HG03354 (cell line): ENCODE measurements at regions not wholly inside any gene's neighbourhood (a gene's known extent, or its start where the extent isn't known, plus 50 kb on each side); places are given as distances from the start of the nearest gene placed in this dataset.

Source experiments
- ATAC-seq: cut with Tn5 transposase; IDR thresholded peaks from one replicate; pipeline ENCODE4 v1.9.1; 2021; ENCODE audit warnings: mild to moderate bottlenecking; ENCODE audit not compliant: unreplicated experiment, poor library complexity, severe bottlenecking

DNA sequence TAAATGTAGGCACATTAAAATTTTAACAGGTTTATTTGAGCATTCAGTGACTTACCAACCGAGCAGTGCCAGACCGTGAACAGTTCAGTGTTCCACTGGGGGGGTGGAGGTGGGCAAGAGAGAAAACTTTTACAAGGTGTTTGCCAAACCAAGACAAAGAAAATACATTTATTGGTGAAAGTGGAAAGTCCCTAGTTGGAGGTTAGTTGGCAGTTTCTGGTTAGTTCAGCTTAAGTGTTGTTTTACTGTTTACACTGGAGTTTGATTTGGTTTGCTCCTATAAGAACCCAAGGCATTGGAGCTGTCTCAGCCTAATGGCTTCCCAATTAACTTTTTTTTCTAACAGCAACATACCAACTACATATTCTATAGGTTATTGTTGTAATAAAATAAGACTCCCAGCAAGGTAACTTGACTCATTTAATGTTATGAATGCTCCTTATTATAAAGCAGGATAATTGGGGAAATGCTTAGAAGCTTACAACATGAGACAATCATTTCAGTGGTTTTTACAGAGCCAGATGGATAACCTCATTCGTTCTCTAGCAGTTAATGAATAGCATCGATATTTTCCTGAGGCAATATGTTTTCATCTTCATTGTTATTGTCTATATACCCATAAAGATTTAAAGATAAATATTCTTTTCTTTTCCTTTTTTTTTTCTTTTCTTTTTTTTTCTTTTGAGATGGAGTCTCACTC, 115.8 kb downstream of the ETNK1 start:
- ATAC-seq, result no peak

DNA sequence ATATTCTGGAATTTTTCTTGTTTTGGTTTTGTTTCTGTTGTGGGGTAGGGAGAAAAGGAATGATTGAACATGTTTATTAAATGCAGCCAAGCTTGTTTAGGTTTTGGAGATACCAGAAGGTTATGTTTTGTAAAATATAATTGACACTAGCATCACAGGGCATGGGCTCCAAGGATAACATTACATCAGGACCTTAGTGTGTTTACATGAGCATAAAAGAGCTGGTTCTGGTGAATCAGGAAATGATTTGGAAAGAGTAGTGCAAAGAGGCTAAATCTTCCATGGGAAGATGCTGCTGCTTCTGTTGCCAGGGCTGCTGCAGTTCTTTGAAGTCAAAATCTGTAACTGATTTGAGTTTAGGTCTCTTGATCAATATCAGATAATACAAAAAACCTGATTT, 118.7 kb downstream of the ETNK1 start:
- no peak for ATAC-seq

DNA sequence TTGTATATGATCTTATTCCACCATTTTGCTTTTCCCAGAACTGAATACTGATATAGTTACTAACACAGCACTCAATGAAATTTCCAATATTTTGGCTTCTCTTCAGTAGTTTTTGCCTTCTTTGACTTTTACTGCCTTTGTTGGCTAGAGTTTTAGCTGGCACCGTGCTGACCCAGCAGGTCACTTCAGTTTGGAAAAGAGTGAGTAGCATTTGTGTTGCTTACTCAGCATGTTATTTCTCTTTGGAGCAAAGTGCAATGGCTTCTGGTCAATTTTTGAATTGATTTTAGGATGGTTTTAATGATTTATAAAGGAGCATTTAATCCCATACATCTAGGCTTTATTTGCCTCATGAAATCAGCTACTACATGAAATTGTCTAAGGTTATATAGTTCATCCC, 119.2 kb downstream of the ETNK1 start:
- no peak for ATAC-seq

DNA sequence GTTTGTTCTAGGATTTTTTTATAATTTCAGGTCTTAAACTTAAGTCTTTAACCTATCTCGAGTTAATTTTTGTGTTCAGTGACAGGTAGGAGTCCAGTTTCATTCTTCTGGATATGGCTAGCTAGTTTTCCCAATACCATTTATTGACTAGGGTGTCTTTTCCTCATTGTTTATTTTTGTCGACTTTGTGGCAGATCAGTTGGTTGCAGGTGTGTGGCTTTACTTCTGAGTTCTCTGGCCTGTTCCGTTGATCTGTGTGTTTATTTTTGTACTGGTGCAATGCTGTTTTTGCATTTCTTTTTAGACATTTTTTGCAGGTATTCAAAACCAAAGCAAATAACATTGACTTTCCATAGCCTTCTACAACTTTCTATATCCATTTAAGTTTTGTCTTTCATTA, 121.7 kb downstream of the ETNK1 start:
- ATAC-seq, result no peak

DNA sequence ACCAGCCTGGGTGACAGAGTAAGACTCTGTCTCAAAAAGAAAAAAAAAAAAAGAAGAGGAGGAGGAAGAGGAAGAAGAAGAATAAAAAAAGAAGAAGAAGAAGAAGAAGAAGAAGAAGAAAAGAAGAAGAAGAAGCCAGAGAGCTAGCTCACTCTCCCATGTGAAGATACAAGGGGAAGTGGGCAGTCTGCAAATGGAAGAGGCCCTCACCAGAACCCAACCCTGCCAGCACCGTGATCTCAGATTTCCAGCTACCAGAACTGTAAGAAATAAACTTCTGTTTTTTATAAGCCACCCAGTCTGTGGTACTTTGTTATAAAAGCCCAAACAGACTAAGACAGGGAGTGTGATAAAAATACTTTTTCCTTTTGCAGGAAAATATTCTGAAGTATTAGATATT, 130.7 kb downstream of the ETNK1 start:
- no peak for ATAC-seq

DNA sequence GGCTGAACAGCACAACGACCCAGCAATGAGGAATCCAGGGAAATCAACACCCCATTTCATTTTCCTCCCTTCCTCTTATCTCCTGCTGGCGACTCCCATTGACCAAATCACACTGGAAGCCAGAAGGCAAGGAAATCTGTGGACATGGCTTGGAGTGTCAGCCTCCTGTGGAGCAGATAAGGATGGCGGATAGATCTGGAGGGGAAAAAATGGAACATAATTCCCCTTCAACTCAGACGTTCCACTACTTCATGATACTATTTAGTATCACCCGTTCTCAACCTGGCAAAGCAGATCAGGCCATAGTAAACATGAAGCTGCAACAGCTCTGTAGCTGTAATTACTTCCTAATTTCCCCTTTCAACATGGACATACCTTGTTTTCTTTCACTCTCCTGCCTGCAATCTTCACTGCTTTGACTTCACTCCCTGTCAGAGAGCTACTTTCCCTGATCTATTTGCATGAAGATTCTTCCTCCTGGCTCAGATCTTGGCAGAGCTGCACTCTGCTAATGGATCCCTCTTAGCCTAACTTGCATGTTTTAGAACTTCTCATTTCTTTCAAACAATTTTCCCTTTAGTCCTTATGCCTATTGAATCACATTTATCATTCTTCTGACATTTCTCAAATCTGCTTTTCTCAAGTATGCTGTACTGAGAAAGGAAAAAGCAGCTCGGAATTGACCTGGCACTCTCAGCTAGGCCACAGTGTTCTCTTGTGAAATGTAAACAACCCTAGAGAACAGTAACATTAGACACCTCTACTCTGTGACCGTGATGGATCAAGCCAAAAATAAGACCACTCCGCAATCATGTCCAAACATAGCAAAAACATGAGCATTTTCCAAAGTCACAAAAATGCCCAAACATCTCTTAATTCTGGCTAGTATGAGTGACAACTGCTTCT, 135.1 kb downstream of the ETNK1 start:
- no peak for ATAC-seq

DNA sequence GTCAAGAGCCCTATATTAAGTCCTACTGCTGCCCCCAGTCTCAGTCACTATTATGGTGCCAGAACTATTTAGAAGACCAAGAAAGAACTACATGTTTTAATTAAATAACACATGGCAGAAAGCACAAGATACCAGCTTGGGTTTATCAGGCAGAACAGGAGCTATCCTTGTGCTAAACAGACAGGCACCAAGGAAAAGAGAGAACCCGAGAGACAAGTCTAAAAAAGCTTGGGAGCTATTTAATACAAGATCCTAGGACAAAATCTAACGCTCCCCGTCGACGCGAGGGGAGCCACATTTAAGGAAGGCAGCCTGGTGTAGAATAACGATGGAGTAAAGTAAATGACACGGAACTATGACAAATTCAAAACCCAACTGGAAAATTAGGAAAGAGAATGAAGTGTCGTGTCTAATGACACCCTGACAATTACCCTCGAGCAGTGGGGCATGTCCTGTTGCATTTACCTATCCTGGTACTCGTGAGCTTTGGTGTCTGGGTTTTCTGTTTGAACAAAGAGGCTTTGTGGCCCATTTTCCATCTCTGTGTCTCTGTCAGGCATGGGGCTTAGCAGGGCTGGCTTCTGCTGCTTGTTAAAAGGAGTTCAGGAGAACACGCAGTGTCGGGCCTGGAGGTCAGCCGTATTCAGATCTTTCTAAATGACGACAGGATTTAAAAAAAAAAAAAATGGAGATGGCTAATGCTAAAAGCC, 140.6 kb downstream of the ETNK1 start:
- no peak for ATAC-seq

DNA sequence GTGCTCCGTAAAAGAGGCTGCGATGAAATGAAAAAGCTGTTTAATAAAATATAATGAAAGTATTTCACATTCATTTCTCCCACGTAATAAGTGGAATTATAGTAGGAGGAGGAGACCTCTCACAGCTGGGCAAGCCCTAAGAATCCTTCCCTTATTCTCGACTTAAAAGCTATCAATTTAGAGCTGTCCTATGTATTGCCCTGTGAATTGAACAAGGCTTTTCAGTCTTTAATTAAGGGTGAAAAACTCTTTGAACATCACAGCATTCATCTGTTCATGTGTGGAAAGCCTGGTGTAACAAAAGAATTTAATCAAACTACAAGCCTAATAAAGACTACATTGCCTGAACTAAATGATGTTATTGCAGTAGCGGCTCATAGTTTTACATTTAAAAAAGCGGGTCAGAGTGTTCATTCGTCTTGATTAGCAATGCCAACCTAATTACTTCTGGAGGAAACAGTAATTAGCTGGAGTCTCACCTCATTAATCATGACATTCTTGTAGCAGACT, 142.0 kb downstream of the ETNK1 start:
- ATAC-seq, result no peak

DNA sequence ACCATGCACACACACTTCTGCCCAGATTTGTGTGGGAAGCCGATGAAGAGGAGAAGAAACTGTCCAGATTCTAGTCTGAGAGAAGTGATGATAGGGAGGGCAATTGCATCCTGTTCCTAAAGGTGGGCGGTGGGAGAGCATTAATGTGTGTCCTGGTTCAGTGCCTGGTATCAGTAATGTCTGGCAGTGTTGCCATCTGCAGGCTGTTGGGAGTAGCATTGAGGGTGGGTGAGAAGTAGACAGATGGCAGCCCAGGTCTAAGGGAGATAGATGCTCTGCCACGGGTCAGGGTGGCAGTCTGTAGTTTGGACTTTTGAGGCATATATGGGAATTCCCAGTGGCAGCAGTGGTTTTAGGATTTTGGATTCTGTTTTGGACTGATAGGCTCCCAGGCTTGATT, 156.4 kb downstream of the ETNK1 start:
- ATAC-seq, result no peak

DNA sequence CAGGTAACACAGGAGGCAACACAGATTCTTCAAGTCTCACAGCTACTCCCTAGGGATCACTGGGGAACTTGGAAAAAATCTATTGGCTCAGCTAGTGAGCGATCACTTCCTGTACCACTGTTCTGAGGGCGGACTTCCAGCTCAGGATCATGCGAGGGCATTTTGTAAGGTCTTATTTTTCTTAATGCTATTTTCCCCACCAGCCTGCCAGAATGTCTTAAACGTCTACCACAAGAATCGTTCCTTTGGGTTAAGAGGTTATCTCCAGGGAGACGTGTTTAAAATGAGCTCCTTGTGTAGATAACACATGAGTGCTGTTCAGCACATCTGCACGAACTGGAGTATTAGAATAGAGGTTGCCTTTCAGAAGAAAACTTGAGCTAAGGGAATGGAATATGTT, 162.6 kb downstream of the ETNK1 start:
- ATAC-seq, result no peak

DNA sequence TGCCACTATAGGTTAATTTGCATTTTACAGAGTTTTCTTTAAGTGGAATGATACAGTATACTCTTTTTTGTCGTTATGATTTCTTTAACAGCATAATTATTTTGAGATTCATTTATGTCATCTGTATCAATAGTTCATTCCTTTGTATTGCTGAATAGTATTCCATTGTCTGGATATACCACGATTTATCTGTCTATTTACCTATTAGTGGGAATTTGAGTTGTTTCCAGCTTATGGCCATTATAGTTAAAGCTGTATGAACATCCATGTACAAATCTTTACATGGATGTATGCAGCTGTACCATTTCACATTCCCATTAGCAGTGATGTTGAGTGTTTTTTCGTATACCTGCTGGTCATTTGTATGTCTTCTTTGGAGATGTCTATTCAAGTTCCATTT, 163.9 kb downstream of the ETNK1 start:
- ATAC-seq, result no peak

DNA sequence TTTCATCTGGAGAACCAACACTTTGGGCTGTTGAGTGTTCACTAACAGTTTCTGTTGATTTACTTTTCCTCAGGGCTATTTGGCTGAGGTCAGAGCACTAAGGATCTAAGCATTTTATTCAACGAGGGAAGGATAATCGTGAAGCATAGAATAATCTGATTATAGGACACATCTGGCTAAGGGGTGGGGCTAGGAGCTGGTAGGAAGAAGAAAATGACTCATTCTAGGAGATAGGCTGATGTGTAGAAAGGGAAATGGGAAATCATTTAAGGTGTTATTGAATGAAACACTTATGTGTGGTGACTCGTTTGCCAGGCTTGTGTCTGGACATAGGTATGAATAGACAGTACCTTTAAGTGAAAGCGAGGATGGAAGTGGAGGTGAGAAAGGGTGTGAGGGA, 167.2 kb downstream of the ETNK1 start:
- ATAC-seq, result no peak

DNA sequence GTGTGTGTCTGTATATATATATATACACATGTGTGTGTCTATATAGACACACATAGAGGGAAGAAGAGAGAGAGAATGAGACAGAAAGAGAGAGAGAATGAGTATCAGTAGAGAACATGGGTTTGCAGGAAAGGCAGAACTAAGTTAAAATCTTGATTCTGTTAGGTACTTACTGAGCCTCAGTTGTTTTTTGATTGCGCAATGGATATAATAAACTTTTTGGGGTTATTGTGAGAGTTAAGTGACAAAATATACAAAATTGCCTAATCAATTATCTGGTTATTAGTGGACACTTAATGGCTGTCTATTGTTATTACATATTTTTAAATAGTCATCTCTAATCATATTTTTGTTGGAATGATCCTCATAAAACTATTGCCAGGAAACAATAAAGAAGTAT, 169.0 kb downstream of the ETNK1 start:
- ATAC-seq, result no peak

DNA sequence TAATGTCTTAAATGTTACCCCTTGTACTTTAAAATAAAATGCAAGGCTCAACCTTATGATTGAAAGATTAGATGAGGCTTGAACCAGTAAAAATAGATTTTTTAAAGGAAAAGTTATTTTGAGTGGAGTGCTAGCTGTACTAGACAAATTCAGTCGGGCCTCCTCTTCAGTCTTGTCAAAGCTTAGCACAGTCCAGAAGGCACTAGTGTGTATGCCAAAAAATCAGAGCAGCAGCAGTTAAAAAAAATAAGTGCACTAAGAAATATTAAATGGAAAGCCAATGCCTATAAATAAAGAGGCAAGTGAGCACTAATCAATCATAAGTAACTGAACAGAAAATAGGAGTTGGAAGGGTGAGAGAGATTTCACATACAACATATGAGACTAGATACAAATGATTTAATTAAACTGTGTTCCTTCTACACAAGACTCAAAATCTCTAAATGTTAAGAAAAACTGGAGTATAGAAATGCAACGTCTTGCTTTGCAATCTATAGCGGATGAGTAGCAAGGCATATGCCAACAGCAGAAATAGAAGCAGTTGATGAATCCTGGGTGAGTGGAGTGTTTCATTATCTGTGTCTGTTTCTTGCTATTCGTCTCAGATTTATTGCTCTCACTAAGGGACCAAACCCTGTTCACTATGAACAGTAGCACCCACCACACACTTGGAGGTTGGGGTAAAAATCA, 172.1 kb downstream of the ETNK1 start:
- no peak for ATAC-seq

DNA sequence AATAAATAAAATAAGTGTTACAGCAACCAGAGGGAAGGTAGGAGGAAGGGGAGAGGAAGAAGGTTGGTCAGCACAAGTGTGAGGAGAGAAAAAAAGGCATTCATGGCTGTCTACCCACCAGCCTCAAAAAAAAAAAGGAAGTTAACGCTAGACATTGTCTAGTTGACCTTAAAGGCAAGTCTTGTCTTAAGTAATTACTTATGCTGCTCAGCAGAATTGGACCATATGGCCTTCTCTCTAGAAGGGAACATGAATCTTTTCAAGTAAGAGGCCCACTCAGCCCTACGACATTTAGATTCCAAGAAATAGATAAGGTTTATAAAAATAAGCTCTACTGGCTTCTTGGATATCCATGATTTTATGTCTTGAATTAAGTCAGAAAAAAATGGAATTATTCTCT, 172.7 kb downstream of the ETNK1 start:
- no peak for ATAC-seq

DNA sequence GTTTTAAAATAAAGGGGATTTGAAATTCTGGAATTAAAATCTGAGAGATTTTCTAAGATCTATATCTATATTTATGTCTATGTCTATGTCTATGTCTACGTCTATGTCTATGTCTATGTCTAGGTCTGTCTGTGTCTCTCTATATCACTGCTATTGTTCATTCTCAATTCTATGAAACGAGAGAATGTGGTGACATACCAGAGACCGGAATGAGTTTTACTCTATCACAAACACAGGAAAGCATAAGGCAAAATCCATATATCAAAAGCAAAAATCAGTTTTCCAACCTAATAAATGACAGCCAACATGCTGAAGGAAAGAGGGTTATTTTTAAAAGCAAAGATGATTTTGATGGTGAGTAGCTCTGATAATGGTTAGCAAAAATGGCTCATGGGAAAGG, 173.1 kb downstream of the ETNK1 start:
- no peak for ATAC-seq

DNA sequence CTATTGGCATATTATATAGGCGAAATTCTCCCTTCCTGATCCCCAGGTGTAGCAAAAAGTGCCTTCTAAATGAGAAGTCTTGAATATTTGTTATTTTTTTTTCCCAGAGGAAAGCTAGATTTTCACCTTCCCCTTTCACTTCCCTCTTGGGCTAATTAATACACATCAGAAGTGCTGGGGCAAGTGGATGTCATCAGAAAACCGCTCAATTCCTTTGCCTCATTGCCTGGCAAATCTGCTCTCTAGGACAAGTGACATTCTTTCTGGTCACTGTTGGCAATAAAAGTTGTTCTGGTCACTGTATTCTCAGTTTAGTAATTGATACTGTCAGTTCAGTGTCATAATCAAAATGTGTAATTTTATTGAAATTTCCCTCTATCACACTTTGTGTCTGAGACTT, 174.5 kb downstream of the ETNK1 start:
- ATAC-seq, result no peak

DNA sequence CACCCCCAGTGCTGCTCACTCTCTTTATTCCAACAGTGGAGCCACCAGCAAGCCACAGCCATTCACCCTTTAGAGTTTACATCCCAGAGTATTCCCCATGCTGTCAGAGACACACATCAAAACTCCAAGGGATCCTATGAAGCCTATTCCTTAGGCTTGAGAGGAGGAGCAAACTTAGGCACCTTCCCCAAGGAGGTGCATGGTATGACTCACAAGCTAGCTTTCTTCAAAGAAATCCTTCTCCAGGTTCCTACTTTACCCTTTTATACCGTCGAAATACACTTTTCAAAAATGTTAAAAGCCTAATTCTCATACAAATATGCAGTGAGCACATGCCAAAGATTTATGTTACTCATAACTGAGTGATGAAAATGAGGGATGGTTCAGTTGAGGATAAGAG, 175.4 kb downstream of the ETNK1 start:
- no peak for ATAC-seq

DNA sequence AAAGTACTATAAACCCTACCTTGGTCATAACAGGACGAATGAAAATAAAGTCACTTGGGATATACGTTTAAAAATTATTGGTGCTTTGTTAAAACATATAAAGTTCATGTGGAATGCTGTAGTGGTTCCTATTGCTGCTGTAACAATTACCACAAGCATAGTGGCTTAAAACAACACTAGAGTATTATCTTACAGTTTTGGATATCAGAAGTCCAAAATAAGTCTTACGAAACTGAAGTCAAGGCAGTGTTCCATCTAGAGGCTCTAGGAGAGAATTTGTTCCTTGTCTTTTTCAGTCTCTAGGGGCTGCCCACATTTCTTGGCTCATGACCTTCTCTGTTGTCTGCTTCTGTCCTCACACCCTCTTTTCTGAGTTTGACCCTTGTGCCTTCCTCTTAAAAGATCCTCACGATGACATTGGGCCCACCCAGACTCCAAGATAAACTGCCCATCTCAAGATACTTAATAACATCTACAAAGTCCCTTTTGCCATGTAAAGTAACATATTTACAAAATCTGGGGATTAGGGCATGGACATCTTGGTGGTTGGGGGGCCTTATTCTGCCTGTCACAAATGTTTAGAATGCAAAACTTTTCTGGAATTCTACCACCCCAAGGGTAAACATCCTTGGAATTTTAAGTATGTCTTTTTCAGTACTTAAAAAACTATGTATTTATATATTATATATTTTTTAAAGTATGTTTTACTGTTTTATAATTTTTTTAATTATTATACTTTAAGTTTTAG, 178.1 kb downstream of the ETNK1 start:
- no peak for ATAC-seq
